Tibial nerve (tissue), 4 donors: ENCODE measurements at regions not wholly inside any gene's neighbourhood (a gene's known extent, or its start where the extent isn't known, plus 50 kb on each side); places are given as distances from the start of the nearest gene placed in this dataset.
A peak's percentile ranks its signal among the peaks of the same experiment; 100 is the strongest.

Experiments
- CTCF ChIP-seq, 5 experiments: fragments of 200-600 bp in 3 of 5; fragments of 450-650 bp in 2 of 5; sonication (generic) in 3 of 5; IDR thresholded peaks; one replicate each; pipeline ENCODE4 v1.5.1; 2016 to 2019; ENCODE audit warnings: antibody characterized with exemption in 5 of 5, mild to moderate bottlenecking in 3 of 5, moderate library complexity in 2 of 5
- EP300 ChIP-seq, 2 donors: sonication (generic); formaldehyde crosslinking; IDR thresholded peaks; one replicate each; pipeline ENCODE4 v1.6.1; 2017; ENCODE audit warnings: antibody characterized with exemption in 2 of 2, mild to moderate bottlenecking in 1 of 2
- POLR2A ChIP-seq, 2 donors: fragments of 450-650 bp; IDR thresholded peaks; one replicate each; pipeline ENCODE4 v1.6.1; 2017; ENCODE audit warnings: antibody characterized with exemption in 2 of 2, mild to moderate bottlenecking in 2 of 2, moderate library complexity in 2 of 2

DNA sequence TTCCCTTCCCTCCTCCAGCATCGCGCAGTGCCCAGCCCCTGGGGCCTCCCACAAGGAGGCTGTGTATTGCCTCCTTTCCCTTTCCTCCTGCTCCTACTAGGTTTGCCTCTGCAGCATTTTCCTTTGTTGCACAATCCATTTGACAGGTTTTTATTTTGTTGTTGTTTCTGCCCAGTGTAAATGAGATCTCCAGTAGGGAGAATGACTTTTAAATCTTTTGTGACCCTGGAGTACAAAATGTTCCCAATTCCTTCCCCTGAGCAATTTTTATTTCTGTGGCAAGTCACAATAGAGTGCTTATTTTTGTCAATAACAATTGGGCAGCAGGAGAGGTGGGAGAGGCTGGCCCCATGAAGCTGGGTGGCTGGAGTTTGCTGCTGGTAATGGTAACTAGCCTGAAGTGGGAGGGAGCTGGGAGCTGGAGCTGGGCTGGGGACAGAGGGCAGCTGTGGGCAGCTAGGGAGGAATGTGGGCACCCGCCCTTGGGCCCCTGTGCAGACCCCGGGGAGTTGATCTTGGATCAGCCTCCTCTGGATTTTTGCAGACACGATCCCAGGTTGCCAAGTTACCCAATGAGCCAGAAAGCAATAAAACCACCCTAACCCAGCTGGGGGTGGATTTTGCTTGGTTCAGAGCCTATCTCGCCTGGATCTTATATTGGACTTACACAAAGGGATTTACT is 160.1 kb downstream of the KTN1 start:
- TF ChIP-seq CTCF (IDR thresholded peaks at IDR 0.05) (no peak), POLR2A (IDR thresholded peaks at IDR 0.05) (no peak), EP300 (IDR thresholded peaks at IDR 0.05) (peak in 1 of 2 donors; percentile 65)
